GM23248 (cell line): ENCODE measurements at regions not wholly inside any gene's neighbourhood (a gene's known extent, or its start where the extent isn't known, plus 50 kb on each side); places are given as distances from the start of the nearest gene placed in this dataset.

Experiments
- EZH2 ChIP-seq: fragments of 200-600 bp; sonication (generic); IDR thresholded peaks from 2 replicates; pipeline ENCODE4 v1.6.1; 2018; ENCODE audit warnings: antibody characterized with exemption, mild to moderate bottlenecking; ENCODE audit not compliant: insufficient read depth, poor library complexity, severe bottlenecking
- EZH2phosphoT487 ChIP-seq: fragments of 200-600 bp; sonication (generic); IDR thresholded peaks from 2 replicates; pipeline ENCODE4 v1.6.1; 2018; ENCODE audit warnings: antibody characterized with exemption, moderate library complexity, mild to moderate bottlenecking, low read depth; ENCODE audit not compliant: insufficient read depth

DNA sequence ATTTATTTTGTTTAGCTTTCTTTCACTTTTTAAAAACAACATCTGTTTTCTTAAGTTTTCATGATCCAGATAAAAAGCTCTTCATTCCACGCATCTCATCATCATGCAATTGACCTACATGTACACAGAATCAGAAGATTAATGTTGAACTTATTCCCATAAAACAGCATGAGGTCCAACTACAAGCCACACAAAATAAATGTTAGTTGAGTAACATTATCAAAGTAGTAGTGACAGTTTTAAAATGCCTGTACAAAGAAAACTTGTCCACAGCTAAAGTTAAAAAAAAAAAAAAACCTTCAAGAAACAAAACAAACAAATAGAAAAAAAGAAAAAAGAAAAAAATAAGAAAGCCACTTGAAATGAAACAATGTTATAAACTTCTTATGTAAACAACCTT lies 846.3 kb downstream of the TLE1 start:
- TF ChIP-seq EZH2 (no peak), EZH2phosphoT487 (no peak)
